Medulla oblongata (tissue), 1 donor: ENCODE measurements at regions not wholly inside any gene's neighbourhood (a gene's known extent, or its start where the extent isn't known, plus 50 kb on each side); places are given as distances from the start of the nearest gene placed in this dataset.

ENCODE experiments used
- DNase-seq: peaks from one replicate; pipeline ENCODE4 v3.0.0-alpha.2; 2015; ENCODE audit errors: extremely low spot score

DNA sequence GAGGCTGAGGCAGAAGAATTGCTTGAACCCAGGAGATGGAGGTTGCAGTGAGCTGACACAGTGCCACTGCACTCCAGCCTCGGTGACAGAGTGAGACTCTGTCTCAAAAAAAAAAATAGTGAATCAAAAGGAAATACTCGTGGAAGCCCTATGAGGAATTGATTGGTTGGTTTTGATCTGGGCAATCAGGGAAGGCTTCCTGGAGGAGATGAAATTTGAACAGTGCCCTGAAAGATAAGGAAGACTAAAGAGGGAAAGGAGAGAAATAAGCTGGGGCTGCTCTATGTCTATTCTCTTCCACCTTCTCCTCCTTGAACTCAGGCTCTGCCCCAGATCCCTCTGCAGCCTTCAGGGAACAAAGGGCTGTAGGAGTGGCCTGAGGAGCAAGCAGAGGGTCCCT lies 54.1 kb downstream of the IRF2BPL start:
- no peak for DNase-seq

DNA sequence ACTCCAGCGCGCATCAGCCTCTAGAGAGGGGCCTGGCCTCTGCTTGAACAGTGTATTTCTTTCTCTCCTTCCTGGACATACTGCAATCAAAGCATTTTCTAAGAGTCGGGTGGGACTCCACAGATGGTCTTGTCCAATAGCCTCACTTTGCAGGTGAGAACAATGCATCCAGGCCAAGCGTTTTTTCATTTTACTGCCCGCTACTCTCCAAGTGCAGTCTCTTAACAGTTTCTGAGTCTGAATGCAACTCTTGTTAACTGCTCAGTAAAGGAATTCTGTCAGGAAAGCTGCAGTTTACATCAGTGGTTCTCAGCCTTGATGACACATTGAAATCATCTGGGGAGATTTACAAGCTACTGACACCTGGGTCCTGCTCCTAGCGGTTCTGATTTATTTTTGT lies 57.0 kb downstream of the IRF2BPL start:
- no peak for DNase-seq

DNA sequence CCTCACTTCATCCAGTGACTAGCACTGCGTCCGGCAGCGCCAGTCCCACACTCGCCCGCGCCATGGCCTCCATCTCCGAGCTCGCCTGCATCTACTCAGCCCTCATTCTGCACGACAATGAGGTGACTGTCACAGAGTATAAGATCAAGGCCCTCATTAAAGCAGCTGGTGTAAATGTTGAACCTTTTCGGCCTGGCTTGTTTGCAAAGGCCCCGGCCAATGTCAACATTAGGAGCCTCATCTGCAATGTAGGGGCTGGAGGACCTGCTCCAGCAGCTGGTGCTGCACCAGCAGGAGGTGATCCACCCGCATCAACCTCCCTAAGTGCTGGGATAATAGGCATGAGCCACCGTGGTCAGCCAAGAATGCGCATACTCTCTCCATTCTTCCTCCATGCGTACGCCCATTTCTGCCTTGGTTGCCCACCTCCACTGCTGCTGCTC lies 59.9 kb downstream of the IRF2BPL start:
- DNase-seq: no peak

DNA sequence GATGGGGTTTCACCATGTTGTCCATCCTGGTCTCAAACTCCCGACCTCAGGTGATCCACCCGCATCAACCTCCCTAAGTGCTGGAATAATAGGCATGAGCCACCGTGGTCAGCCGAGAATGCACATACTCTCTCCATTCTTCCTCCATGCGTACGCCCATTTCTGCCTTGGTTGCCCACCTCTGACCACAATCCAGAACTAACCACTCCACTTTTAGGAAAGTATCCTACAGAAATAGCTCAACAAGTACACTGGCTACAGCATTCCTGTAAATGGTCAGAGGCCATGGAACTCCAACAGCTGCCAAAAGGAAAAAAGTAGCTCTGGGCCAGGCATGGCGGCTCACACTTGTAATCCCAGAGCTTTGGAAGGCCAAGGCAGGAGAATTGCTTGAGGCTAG lies 60.7 kb downstream of the IRF2BPL start:
- no peak for DNase-seq

DNA sequence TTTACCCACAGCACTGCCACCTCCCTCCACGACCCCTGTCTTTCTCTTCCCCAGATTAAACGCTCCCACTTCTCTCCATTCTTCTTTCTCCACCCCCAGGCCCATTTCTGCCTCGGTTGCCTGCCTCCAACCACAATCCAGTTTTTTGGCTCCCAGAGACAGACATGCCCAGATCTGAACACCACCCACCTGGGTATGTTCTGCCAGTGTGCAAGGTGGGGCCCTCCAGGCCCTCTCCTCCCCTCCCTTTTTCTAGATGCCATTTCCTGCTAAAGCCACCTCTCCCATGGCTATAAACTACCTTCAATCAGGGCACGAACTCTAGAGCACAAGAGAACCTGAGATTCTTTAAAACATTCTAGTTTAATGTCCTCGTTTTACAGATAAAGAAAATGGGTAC lies 63.3 kb downstream of the IRF2BPL start:
- DNase-seq: no peak

DNA sequence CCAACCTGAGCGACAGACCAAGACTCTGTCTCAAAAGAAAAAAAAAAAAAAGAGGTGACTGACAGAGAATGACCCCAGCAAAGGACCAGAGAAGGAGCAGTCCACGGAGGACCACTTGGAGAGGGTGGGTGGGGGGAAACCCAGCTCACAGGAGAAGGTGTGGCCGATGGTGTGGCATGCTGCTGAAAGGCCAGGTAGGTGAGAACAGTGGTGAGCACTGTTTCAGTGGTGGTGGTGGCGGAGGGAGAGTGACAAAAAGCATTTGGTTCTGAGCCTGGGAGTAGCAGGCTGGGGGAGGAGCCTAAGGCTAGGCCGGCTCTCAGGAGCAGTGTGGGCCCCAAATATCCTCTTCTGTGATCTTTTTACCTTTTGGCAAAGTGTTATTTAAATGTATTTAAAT lies 63.8 kb downstream of the IRF2BPL start:
- no peak for DNase-seq

DNA sequence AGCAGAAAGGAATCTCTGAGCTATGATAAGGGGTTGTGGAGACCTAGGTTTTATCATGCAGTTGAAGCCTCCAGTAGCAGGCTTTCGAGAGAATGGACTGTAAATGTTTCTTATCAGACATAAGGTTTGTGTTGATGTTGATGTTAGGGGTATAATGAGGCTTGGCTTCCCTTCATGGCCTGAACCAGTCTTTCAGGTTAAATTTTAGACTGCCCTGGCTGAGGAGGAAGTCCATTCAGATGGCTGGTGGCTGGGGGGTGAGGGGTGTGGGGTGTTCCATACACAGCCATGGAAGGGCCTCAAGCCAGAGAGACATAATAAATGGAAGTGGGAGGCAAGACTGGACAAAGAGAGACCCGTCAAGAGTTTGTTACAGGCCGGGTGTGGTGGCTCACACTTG lies 65.1 kb downstream of the IRF2BPL start:
- no peak for DNase-seq

DNA sequence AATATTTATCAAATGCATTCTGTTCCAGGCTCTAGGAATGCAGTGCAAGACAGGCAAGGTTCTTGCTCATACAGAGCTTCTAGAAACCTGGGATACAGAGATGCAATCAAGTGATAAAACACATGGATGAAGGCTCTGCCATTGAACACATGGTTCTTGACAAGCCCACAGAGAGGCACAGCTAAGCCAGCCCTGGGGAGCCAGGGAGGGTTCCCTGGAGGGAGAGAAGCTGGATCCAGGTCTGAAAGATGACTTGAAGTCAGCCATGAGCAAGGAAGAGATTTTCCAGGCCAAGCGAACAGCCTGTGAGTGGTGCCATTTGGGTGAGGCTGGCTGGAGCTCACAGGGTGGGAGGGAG lies 66.2 kb downstream of the IRF2BPL start:
- DNase-seq: no peak

DNA sequence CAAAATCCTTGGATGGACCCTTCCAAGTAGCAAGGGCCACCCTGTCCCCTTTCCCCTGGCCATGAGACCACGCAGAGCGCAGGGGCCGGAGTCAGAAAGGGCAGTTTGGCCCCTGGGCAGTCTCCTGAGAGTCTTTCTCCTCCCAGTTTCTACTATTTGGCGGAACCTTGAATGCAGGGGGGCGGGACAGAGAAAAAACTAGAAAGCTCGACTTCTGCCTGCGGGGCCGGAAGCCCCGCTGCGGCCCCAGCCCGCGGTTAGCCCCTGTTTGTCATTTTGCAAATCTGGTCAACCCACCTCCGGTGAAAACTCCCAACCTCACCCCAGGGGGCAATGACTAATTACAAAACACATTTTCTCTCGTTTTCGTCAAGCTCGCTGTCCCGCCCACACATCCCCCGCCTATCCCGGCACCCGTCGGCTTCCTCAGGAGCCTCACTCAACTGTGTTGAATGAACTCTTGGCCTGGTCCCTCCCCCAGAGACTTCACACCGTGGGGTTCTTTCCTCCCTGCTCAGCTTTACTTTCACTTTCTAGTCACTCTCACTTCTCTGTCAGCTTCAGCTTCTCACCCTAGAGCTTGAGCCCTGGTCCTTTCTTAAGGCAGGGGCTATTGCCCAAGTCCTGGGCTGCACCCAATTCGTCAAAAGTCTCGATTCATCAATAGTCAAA lies 66.7 kb downstream of the IRF2BPL start:
- DNase-seq: peak; percentile 90

DNA sequence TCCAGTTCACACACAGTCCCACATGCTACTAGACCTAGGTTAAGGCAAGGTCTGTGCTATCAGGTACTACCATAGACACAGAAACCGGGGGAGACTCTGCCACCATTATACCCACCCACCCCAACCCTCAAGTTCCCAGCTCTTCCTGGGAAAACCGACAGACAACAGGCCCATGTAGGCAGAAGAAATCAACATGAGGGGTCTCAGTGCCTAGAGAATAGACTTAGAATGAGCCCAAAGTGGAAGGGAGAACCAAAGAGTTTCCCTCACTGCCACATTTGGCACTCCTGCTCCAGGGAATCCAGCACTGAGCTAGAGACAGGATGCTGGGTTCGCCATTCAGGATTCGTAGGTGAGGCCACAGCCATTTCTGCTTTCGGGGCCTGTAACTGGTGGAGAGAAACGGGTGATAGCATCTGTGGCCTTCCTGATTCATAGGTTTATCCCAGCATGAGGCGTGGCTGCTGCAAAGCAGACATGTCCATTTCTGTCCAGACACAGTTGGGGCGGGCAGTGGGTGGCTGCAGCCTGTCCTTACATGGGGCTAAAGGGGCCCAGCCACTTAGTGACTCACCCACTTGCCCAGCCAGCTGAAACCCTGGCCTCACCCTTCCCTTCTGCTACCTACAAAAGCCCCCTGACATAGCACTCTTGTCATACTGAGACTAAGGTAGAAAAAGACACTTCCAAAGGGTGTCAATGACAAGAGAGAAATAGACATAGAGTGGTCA lies 69.4 kb downstream of the IRF2BPL start:
- no peak for DNase-seq

DNA sequence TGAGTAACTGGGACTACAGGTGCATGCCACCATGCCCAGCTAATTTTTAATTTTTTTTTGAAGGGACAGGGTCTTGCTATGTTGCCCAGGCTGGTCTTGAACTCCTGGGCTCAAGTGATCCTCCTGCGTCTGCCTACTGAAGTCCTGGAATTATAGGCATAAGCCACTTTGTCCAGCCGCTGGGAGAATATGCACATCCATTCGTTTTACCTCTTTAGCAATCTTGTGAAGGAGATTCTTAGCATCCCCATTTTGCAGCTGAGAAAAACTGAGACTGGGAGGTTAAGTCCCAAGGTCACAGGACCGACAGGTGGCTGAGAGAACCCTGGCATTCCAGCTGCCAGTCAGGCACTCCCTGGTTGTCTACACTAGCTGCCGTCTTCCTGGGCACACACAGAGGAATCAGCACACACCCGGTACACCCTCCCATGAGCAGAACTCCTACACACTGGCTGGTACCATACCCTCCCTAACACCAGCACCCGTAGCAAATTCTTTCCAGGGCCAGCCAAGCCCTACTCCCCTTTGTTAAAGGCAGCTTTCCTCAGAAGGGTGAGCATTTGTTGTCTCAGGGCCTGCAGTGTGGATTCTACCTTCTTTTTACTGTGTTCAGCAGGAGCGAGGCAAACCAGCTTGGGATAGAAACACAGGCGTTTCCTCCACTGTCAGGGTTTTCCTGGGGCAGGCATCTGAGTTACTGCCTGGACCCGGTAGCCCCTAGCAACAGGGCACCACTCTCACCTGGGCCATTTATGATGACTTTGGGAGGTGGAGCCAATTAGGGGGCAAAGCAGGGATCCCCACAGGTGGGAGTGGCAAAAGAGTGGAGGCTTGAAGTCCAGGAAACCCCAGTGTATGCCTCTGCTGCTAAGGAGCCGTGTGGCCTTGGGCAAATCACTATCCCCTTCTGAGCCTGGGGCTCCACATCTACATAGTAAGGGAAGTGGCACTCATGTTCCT lies 70.2 kb downstream of the IRF2BPL start:
- DNase-seq: no peak

DNA sequence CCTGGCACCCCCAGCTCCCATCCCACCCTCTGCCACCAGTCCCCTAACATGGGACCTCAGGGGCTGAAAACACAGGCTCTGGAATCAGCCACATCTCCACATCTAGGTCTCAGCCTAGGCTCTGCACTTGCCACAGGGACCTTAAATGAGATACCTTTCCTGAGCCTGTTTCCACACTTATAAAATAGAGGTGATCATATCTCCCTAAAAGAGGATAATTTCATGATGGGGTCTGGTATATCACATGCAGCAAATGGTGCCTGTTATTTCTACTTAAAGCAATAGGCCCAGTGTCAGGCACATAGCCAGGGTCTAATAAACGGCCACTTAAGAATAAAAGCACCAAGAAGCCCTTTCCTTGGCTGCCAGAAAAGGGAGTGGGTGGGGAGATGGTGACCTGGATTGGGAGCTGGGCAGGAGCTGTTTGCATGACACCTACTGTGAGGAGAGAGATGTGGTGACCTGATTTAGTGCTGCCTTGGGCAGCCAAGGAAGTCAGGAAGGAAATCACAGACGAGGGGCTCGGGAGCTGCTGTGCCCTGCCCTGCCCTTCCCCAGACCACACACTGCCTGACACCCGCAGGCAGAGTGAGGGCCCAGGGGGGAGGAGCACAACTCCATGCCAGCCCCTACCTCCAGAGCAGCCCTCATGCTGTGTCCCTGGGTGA lies 71.2 kb downstream of the IRF2BPL start:
- DNase-seq: no peak

DNA sequence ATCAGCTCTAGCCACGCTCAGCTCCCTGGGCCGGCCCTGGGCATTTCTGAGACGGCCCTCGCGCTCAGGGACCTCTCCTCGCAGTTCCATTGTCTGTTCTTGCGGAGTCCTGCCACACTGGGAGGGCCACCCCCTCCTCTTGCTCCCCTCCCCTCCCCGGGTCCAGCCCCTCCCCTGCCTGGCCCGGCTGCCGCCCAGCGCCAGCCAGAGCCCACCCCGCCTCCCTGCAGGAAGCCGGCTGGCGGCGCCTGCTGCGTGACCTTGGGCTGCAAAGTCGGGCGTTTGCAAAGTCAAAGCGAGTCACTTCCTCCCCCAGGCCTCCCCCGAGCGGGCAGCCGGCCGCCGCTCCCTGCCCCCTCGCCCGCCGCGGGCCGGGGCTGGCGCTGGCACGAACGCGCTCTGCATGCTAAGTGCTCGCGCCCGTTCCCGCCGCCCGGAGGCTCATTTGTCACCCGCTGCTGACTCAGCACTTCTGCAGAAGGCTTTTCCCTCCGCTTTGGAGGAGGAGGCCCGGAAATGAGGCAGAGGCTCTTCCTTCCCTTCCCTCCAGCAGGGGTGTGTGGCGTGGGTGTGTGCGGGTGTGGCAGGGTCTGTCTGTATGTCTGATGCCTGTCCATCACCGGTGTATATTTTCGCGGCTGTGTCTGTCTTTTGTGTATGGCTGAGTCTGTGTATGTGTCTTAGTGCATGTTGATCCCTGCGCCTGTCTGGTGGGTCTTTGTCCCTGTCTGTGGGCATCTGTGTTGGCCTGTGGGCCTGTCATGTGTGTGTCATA lies 72.0 kb downstream of the IRF2BPL start:
- peak; percentile 96 for DNase-seq

DNA sequence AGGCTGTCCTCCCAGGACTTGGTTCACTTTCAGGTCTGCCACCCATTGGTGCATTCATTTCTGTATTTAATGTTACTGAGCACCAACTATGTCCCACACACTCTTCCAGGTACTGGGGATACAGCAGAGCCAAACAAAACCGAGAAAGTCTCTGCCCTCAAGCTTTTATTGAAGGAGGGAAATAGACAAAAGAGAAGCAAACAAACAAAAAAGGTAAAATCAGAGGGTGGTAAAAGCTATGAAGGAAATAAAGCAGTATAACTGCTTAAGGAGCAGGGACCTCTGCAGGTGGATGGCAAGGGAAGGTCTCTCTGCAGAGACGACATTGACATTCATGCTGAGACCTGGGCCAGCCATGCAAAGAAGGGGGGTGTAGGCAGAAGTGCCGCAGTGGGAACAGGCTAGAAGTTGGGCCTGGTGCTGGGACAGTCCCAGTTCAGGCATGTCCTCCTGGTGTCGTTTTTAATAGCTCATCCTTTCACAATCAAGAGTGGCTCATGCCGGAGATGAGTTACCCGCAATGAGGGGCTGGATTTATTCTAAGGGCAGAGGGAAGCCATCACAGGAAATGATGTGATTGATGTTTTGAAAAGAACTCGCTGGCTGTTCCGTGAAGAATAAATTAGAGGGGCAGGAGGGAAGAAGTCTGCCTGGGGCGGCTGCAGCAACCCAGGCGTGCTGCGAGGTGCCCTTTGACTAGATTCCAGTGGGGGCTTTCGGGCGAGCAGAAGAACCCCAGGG lies 72.8 kb downstream of the IRF2BPL start:
- DNase-seq: peak; percentile 62

DNA sequence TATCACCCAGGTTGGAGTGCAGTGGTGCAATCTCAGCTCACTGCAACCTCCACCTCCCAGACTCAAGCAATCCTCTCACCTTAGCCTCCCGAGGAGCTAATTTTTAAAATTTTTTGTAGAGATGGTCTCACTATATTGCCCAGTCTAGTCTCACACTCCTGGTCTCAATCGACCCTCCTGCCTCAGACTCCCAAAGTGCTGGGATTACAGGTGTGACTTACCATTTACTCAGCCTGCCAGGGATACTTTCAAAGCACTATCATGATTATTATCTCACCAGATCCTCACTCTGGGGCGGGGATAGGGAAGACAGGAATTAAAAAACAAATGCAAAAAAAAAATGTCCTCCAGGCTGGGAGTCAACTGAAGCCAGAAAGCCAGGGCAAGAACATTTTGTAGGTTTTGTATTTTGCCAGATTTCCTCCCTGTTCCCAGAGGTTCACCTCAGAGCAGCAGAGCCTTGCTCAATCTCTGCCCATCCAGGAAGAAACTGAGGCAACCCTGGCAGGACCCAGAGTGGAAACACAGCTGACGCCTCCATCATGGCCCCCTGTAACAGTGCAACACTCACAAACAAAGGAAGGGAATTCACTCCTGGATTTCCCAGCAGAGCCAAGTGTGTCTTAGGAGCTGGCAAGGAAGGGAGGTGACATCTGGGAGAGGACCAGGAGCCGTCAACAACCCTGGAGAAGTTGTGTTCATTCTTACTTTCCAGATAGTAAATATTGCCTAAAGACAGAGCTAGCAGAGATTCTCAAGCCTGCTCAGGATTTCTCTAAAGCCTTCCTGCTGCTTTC lies 73.9 kb downstream of the IRF2BPL start:
- no peak for DNase-seq

DNA sequence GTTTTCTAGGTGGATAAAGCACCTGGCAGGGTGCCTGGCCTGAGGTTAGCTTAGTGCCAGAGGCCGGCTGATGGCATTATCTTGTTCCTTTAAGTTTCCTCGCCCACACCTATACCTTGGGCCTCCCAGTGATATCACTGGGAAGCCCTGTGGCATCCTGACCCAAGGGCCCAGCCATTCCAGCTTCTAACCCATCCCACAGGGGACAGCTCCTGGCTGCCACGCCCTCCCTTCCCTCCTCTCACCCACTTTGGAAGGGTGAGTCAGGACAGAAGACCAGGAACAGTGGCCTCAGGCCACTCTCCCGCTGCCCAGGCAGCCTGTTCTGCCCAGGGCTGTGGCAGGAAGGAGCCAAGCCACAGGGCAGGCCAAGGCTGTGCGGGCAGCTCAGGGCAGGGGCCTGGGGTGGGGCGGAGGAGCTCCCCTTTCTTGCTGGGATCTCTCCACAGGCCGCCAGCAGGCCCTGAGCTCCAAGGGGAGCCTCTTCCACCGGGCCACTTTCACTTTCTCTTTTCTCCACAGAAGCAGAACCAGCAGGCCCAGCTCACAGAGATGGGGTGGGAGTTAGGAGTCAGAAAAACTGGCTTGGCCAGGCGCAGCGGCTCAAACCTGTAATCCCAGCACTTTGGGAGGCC lies 75.1 kb downstream of the IRF2BPL start:
- DNase-seq: peak; percentile 76

DNA sequence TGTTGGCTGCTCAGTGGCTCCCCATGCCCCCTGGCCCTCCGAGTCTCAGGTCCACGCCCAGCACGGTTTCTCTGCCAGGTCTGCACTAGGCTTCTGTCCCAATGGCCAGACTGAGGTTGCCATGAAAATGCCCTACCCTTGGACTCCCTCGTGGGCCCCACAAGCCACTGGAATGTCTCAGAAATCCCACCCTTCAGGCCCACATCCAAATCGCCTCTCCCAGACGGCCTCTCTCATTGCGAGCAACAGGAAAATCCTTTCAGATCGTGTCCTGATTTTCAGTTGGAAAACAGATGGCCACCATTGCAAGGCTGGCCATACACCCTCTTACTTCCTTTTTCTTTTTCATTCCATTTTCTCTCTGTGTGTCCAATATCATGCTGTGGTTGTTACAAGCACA lies 77.3 kb downstream of the IRF2BPL start:
- no peak for DNase-seq

DNA sequence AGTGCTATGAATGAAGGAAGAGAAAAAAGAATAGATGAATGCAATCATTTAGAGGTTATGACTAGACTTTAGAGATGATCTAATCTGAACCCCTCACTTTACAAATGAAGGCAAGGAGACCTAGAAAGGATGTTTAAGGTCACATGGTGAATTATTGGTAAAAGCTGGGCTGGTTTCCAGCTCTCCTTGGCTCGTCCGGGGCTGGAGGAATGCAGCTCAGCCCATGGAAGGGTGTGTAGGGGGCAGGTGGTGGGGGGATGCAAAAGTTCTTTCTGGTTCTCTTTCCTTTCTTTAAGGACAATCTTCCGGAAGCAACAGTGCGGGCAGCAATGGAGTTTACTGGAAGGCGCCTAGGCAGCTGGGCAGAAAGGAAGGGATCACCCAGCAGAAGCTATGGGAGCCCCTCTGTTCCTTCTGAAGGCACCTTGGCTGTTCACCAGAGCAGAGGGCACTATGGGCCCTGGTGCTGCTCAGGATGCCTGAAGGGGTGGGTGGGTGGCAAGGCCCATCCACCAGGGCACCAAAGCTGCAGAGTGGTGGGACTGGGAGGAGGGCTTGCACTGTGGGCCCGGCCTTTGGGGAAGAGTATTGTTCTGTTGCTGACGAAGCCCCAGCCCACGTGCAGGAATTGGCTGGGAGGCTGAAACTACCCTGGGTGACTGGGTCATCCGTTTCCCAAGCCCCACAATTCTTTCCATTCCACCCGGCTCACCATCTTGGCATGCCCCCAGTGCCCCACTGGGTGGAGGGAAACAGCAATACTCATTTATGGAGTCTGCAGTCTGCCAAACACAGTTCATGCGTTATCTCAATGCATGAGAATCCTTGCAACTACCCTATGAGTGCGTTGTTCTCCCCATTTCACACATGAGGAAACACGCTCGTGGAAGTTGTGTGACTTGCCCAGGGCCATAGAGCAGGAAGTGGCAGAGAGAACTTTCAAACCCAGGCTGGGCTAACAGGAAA lies 78.2 kb downstream of the IRF2BPL start:
- no peak for DNase-seq
